HepG2 (cell line): ENCODE measurements at regions not wholly inside any gene's neighbourhood (a gene's known extent, or its start where the extent isn't known, plus 50 kb on each side); places are given as distances from the start of the nearest gene placed in this dataset.

Experiments used
- FOXA1 ChIP-seq, 2 experiments: fragments of 450-650 bp in 1 of 2; sonication (generic) in 1 of 2; formaldehyde crosslinking in 1 of 2; IDR thresholded peaks; 2 replicates each; pipeline versions ENCODE4 v1.4.0 to v1.6.1; 2016 to 2020; ENCODE audit warnings: missing genetic modification reagents in 1 of 2
- GABPB1 ChIP-seq: IDR thresholded peaks from 2 replicates; pipeline ENCODE4 v1.6.1; 2016; ENCODE audit warnings: mild to moderate bottlenecking, missing genetic modification reagents, moderate library complexity, missing compliant biosample characterization
- SP4 ChIP-seq: sonication (generic); formaldehyde crosslinking; IDR thresholded peaks from 2 replicates; pipeline ENCODE4 v1.8.1; 2023; ENCODE audit warnings: mild to moderate bottlenecking, missing genetic modification reagents
- ZNF496 ChIP-seq: sonication (generic); formaldehyde crosslinking; IDR thresholded peaks from 2 replicates; pipeline ENCODE4 v1.8.1; 2023; ENCODE audit warnings: mild to moderate bottlenecking, moderate library complexity, missing genetic modification reagents; ENCODE audit not compliant: insufficient replicate concordance
- ZNF556 ChIP-seq: sonication (generic); formaldehyde crosslinking; IDR thresholded peaks from 2 replicates; pipeline ENCODE4 v1.4.0; 2020; ENCODE audit warnings: mild to moderate bottlenecking, missing genetic modification reagents, borderline replicate concordance
- ZNF879 ChIP-seq: sonication (generic); formaldehyde crosslinking; IDR thresholded peaks from 2 replicates; pipeline ENCODE4 v1.8.1; 2023; ENCODE audit warnings: missing genetic modification reagents

- TF ChIP-seq ZNF879 (CRISPR knock-in tag) (no peak), ZNF556 (CRISPR knock-in tag) (no peak), SP4 (CRISPR knock-in tag) (no peak; the same call in 1 of the 2 replicates), GABPB1 (CRISPR knock-in tag) (0 out of 2 replicates have a peak, but pooled peaks have one; percentile 42), ZNF496 (no peak), FOXA1 (IDR thresholded peaks at IDR 0.05) (no peak), FOXA1 (CRISPR knock-in tag; IDR thresholded peaks at IDR 0.05) (no peak; the same call in 1 of the 2 replicates)
Measured at GRCh38 chr6:26195376-26195923, 108.2 kb downstream of the HFE start.
